ENCODE measurements at regions not wholly inside any gene's neighbourhood (a gene's known extent, or its start where the extent isn't known, plus 50 kb on each side); places are given as distances from the start of the nearest gene placed in this dataset.

- TF ChIP-seq CTCF (IDR thresholded peaks at IDR 0.05), result no peak
- no peak for TF ChIP-seq POLR2A (IDR thresholded peaks at IDR 0.05)
These were observed 364.0 kb downstream of the BCOR start for GRCh38 chrX:39733745-39734144.

Data from body of pancreas (tissue), 4 donors.